GM18517 (cell line): ENCODE measurements at regions not wholly inside any gene's neighbourhood (a gene's known extent, or its start where the extent isn't known, plus 50 kb on each side); places are given as distances from the start of the nearest gene placed in this dataset.

Experiments used
- ATAC-seq: cut with Tn5 transposase; IDR thresholded peaks from one replicate; pipeline ENCODE4 v1.9.1; 2021; ENCODE audit warnings: mild to moderate bottlenecking, moderate library complexity; ENCODE audit not compliant: unreplicated experiment

DNA sequence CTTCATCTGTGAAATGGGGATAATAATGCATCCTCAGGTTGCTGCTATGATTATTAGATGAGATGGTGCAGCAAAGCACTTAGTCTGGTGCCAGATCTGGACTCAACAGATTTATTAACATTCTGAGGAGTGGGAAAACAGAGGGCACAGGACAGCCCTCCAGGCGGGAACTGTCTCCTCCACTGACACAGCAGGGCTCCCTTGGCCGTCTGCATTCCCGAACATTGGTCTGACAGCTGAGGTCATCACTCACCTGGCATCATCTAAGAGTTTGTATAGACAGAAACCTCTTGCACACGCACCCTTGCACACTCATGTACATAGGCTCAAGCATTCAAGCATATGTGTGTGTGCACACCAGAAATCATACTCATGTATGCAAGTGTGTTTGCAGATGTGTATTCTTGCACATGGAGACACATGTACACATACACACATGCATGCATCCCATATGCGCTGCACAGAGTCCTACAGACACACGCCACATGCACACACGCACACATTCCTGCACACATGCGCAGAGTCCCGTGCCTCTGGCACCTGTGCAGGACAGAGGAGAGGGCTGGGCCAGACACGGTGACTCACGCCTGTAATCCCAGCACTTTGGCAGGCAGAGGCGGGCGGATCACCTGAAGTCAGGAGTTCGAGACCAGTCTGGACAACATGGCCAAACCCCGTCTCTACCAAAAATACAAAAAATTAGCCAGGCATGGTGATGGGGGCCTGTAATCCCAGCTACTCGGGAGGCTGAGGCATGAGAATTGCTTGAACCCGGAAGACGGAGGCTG lies 173.3 kb upstream of the GLI2 start:
- ATAC-seq: no peak

- no peak for ATAC-seq
Measured at GRCh38 chr2:120563616-120564015, 172.1 kb upstream of the GLI2 start.

- ATAC-seq: no peak
Measured at GRCh38 chr2:120564213-120565094, 171.2 kb upstream of the GLI2 start.

DNA sequence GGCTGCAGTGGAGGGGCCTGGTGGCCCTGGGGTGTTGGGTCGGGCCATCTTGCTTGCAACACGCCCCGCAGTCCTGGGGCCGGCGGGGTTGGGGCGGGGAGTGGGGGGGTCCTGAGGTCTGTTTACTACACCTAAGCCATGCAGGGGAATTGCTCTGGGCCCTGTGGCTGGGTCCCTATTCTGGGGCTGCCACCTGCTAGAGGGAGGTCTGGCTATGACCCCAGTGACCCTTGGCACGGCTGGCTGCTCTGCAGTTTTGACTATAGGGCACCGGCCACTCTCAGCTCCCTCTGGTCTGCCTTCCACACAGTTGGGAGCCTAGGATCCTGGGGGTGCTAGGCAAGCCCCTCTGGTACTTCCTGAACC lies 170.6 kb upstream of the GLI2 start:
- ATAC-seq: no peak

DNA sequence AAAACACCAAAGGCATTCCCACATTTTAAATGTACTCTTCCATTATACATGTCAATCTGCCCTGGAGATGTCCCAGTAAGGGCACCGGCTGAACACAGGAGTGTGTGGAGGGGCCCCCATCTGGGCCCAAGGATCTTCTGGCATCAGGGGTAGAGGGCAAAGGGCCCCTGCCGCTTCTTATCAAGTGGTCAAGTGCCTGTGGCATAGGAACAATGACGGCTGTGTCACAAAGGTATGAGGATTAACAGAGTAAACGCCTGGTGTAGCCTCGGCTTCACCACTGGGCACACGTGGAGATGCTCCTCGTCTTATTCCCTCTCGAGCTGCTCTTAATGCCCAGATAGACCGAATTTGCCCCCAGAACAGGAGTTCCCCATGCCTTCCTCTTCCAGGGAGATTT lies 169.7 kb upstream of the GLI2 start:
- ATAC-seq: no peak

- ATAC-seq: no peak
Measured at GRCh38 chr2:120566331-120567035, 169.2 kb upstream of the GLI2 start.

GRCh38 chr2:120567128-120567527 lies 168.5 kb upstream of the GLI2 start:
- no peak for ATAC-seq

- no peak for ATAC-seq
Measured at GRCh38 chr2:120568089-120568974, 167.3 kb upstream of the GLI2 start.

DNA sequence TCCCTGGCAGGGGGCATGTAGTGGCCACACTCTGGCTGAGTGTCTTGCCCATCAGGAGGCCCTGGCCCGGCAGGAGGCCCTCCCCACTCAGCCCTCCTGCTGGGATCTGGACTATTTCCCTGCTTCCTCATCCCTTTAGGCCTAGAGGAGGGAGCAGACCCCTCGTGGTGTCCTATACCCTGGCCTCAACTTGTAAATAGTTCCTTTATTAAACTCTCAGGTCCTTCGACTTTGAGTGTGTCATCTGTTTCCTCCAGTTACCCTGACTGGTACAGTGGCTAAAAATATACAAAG lies 166.7 kb upstream of the GLI2 start:
- ATAC-seq: no peak

DNA sequence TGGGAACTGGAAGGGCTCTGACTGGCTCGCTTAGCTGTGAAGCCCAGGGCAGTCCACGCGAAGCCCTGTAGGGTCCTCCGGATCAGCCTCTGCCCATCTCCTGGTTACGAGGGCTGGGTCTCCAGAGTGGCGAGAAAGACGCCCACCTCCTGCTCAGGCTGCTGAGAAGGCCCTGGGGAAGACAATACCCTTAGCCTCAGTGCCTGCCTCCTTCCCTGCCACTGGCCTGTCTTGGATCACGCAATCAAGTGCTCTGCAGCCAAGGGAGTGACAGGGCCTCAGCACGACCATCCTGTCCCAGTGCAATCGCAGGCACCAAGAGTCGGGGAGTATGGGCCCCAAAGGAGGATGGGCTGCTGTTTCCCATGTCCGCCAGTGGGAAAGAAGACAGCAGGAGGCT lies 165.7 kb upstream of the GLI2 start:
- ATAC-seq: no peak

DNA sequence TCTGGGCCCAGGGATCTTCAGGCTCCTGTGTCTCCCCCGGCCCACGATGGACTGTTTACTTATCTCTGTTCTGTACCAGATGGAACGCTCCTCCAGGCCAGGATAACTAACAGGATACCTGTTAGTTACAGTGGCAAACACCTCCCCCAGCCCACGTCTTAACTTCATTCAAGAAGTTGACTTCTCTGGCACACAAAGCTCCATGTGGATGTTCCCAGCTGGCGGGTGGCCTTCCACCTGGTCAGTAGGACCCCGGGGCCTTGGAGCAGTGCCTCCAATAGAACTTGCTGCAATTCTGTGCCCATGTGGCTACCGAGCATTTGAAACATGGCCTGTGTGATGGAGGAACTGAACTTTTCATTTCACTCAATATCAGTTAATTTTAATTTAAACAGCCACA lies 165.1 kb upstream of the GLI2 start:
- ATAC-seq: no peak

GRCh38 chr2:120571015-120571728 lies 164.5 kb upstream of the GLI2 start:
- ATAC-seq: no peak

- ATAC-seq: no peak
Measured at GRCh38 chr2:120572226-120572625, 163.4 kb upstream of the GLI2 start.

DNA sequence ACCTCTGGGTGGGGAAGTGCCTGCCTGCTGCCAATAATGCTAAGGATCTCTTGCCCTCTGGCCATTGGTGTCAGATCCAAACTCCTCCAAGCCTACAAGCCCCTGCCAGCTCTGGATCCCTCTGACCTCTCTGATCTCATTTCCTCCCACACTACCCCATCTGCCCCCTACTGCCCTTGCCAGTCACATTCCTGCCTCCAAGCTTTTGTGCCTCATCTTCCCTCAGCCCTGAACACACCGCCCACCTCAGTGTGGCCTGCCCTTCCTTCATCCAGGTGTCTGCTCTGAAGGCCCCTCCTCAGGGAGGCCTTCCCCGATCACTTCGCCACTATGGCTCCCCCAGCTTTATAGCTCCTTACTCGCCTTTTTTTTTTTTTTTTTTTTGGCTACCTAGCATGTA lies 161.0 kb upstream of the GLI2 start:
- ATAC-seq: no peak

GRCh38 chr2:120575966-120576365 lies 159.7 kb upstream of the GLI2 start:
- no peak for ATAC-seq

DNA sequence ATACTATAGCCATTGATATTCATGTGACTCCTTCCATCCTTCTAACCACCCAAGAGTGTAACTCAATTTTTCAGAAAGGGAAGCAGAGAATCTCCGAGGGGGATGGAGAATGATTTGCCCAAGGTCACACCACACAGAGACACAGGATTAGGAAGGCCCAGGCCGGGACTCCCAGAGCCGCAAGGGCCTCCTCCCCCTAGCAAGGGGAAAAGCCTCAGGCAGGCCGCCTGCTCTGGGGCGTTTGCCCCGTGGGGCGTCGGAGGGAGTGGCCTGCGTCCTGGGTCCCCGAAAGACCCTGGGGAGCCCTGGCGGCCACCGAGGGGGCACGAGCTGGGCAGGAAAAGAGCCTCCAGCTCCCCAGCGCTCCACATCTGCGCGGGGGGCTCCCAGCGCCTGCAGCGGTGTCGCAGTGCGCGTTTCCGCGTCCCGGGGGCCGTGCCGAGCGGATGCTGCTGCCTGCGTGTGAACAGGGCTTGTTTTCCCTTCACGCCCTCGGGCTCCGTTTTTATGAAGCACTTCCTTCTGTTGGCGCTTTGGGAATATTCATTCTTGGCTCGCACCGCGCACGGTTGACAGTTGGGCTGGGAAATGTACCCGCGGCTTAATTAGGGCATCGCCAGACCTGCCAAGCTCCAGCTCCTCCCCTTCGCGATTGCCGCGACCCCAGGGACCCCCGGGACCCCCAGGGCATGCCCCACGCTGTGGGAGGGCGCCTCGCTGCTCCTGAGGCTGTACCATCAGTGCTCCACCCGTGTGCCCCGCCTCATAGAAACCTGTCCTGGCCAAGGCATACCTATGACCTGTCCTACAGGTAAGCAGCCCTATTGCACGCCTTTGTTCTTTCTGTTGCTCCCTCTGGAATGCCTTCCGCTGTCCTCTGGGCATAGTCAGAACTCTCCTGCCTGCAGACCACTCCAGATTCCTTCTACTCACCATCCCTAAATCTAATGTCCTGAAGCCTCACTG lies 158.9 kb upstream of the GLI2 start:
- ATAC-seq: no peak

- ATAC-seq: no peak
Measured at GRCh38 chr2:120577721-120578295, 157.9 kb upstream of the GLI2 start.

- no peak for ATAC-seq
Measured at GRCh38 chr2:120578576-120579352, 156.9 kb upstream of the GLI2 start.
